Activated naive CD4-positive, alpha-beta T cell treated with anti-CD3 and anti-CD28 coated beads, Interleukin-2, amount 50 U/mL, for 72 hours (primary cell): ENCODE measurements at regions not wholly inside any gene's neighbourhood (a gene's known extent, or its start where the extent isn't known, plus 50 kb on each side); places are given as distances from the start of the nearest gene placed in this dataset.
A peak's percentile ranks its signal among the peaks of the same experiment; 100 is the strongest.
"Not testable (repeated sequence)": the region's sequence is repeated elsewhere in the genome, so short reads cannot be mapped to it uniquely, and the experiment has no call there.

ENCODE experiments used
- ATAC-seq, 2 donors: fragments of 150-1000 bp; cut with Tn5 transposase; 2 replicates each; pipeline ENCODE4 v1.10.0; 2021; ENCODE audit warnings: mild to moderate bottlenecking in 2 of 2, moderate library complexity in 2 of 2
- DNase-seq, 2 donors: peaks; one replicate each; pipeline ENCODE4 v3.0.0; 2021 to 2022; ENCODE audit warnings: low spot score in 2 of 2
- H3K27ac Mint-ChIP-seq, 2 donors: one replicate each; pipeline ENCODE4 v1.8.0; 2022; ENCODE audit warnings: mild to moderate bottlenecking in 2 of 2, mixed read lengths in 2 of 2
- H3K36me3 Mint-ChIP-seq, 2 donors: one replicate each; pipeline ENCODE4 v1.8.0; 2022; ENCODE audit warnings: mixed read lengths in 2 of 2
- H3K9me3 Mint-ChIP-seq, 2 donors: one replicate each; pipeline ENCODE4 v1.8.0; 2022; ENCODE audit warnings: mixed read lengths in 2 of 2

DNA sequence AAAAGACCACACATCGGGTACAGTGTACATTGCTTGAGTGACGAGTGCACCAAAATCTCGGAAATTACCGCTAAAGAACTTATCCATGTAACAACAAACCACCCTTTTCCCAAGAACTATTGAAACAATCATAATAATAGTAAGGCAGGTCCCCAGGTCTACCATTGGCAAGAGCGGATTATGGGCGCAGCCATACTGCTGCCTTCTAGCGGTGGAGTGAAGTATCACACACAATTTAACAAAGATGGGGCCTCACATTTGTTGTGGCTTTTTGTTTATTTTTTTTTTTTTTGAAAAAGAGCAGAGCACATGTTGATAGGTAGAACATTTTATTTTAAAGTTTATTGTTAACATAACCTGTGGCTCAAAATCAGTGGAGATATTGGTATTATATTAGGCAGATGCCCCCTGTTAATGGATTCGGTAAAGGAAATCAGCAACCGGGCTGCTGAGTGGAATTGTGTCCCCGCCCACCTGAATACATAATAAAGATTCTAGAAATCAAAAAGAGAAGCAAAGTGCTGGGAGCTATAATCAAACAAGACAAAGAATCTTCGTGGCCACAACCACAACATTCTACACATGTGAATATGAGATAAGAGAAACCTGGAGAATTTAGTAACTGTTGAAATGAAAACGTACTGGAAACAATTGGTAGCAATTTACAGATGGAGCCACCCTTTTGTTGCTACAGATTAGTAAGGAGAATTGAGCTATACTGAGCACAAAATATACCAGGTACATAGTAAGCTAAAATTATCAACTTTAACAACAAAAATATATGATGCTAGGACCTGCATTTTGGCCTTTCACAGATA, 94.2 kb upstream of the EXOC2 start:
- peak overlapping the region in 1 of 2 donors; percentile 8 for H3K27ac Mint-ChIP-seq
- peak in 1 of 2 donors; percentile 54 for ATAC-seq

DNA sequence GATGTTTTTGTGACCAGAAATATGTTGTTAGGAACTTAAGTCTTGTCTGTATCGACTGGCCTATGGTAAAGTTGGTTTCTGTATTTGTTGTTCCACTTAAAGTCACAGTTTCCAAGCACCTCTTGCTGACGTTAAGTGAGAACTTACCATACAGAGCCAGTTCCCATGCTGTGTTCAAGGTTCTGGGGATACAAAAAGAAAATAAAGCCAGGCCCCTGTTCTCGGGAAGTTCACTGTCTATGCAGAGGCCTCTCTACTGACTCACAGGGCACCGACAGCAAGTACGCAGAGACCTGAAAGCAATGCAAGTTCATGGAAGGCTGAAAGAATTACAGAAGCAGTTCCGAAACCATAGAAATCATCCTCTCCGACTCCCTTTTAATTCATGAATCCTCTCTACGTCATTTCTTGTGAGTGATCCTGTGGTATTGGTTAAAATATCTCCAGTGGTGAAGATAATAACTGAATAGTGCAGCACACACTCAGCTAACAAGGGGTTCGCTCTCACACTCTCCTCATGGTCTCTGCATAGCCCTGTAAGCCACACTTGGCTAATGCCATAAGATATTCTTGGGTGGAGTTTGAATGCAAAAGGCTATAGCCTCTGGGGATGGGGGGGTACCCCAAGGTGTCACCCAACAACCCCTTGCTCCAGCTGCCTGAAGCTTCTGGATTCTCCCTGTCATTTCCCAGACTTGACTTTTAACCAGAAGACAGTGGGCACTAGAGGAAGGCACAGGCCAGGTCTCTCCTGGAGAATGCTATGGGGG, 91.2 kb upstream of the EXOC2 start:
- no peak for DNase-seq
- no peak for ATAC-seq
- Mint-ChIP-seq H3K27ac (no peak overlapping the region), H3K9me3 (no peaks in the 10 kb centered on the region), H3K36me3 (no peaks in the 10 kb centered on the region)

More for the DNA sequence above, 94.2 kb upstream of the EXOC2 start:
- peaks cover 7 to 10% of the 10 kb centered on the region in 2 donors for H3K36me3 Mint-ChIP-seq
- peaks cover 0 to 11% of the 10 kb centered on the region in 2 donors for H3K9me3 Mint-ChIP-seq
- DNase-seq = peak in 1 of 2 donors; percentile 16

DNA sequence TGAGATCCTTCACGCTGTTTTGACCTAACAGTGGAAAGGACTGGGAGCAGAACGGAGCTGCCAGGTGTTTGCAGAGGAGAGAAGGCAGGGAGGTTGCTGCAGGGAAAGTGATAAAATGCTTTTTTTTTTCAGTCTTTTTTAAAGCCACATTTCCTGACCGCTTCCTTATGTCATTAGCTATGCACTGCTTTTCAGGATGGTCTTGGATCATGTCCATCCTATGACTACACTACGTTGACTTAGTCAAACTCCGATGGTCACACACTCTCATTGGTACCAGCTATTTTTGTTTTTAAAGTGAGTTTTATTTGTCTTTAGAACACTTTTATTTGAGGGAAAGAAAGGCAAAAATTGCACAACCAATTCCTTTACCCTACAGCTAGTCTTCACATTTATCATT, 89.2 kb upstream of the EXOC2 start:
- H3K9me3 Mint-ChIP-seq = no peaks in the 10 kb centered on the region
- ATAC-seq (no peak), DNase-seq (no peak)
- H3K27ac Mint-ChIP-seq = peak overlapping the region in 1 of 2 donors; percentile 38
- H3K36me3 Mint-ChIP-seq = no peaks in the 10 kb centered on the region

DNA sequence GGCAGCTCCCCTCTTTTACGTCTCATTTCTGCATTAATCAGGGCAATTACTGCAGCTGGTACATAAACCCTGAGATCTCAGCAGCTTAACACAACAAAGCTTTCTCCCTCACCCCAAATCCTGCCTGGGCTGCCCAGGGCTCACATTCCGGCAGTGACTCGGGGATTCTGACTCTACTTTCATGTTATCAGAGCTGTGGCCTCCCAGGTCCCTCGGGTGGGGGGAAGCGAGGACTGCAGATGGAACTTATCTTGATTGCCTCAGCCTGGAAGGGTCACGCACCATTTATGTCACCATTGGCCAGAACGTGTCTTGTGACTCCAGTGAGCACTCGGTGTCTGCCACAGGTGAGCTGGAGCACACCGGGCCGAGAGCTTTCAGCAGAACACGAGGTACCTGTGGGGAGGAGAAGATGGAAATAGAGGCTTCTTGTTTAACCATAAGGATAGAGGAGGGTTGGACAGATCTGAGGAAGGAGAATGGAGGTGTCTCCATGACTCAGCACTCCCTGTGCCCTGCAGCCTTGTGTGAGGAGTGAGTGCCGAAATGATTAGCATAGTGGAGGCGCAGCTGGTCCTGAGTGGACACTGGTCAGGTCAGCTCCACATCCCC, 88.5 kb upstream of the EXOC2 start:
- ATAC-seq (no peak), DNase-seq (no peak)
- no peaks in the 10 kb centered on the region for H3K36me3 Mint-ChIP-seq
- no peaks in the 10 kb centered on the region for H3K9me3 Mint-ChIP-seq
- H3K27ac Mint-ChIP-seq = no peak overlapping the region

DNA sequence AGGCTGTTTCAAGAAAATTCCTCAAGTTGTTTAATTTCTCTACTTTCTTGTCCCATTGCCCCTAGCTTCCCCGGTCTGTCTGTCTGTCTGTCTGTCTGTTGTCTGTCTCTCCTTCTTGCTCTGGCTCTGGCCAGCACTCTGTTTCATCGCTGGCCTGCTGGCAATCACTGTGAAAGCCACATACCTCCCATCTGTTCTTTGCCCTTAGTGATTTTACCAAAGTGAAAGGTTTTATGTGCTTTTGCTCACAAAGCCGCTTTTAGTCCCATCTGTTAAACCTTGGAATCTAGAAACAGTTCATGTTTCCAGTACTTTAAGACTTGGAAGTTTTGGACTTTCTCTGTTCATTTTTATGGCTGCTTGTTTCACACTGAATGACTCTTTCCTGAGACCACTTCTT, 87.8 kb upstream of the EXOC2 start:
- DNase-seq (no peak), ATAC-seq (no peak)
- Mint-ChIP-seq H3K9me3 (no peaks in the 10 kb centered on the region), H3K36me3 (no peaks in the 10 kb centered on the region), H3K27ac (no peak overlapping the region)

DNA sequence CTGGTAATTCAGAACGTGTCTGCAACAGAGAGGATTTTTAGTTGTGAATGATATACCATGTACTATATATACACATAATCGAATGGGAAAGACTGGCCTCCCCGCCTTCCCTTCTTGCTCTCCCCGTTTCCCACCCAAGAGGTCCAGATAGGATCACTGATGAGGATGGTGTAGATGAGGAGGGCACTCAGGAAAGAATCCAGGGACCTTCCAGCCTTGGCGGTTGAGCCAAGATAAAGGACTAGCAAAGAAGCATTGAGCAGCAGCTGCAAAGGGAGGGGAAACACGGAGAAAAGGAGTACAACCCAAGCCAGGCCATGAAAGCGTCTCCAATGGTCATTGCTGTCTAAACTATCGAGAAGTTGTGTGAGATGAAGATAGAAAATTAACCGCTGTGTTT, 84.0 kb upstream of the EXOC2 start:
- H3K9me3 Mint-ChIP-seq = no peaks in the 10 kb centered on the region
- no peaks in the 10 kb centered on the region for H3K36me3 Mint-ChIP-seq

DNA sequence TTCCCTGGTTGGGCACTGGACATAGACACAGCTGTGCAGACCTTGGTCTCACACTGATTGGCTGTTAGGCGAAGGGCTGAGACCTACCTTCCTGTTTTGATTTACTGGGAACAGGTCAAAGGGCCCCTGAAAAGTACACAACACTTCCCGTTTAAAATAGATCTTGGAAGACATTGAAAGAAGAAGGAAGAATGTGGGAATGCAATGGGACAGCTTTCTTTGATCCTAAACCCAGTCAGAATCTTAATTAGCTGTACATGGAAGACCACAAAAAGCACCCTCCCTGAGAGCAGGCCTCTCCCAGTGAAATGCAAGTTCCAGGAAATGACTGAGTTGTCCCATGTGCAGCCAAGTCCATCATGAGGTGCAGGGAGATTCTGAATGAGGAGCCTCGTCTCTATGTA, 83.6 kb upstream of the EXOC2 start:
- no peaks in the 10 kb centered on the region for H3K36me3 Mint-ChIP-seq

More for the DNA sequence above, 84.0 kb upstream of the EXOC2 start:
- ATAC-seq = no peak
- no peak for DNase-seq
- H3K27ac Mint-ChIP-seq = no peak overlapping the region

DNA sequence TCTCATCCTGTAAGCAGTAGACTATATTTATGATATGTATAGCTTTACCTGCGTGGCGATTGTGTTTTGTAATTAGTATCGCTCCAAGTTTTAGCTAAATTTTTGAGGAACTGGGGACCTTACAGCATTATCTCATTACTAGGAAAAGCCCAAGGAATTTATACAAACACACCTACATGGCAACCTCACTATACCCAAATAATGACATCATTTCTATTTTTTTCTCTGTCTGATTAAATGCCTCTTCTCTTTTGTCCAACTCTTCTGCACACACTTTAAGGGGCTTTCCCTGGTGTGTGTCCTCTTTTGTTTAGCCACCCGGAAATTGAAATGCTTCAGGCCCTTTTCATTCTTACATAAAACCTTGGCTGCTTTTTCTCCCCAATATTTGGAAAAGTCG, 82.9 kb upstream of the EXOC2 start:
- DNase-seq (no peak), ATAC-seq (no peak)
- Mint-ChIP-seq H3K9me3 (no peaks in the 10 kb centered on the region), H3K36me3 (no peaks in the 10 kb centered on the region), H3K27ac (peak overlapping the region in 1 of 2 donors; percentile 20)

More for the DNA sequence above, 83.6 kb upstream of the EXOC2 start:
- no peak overlapping the region for H3K27ac Mint-ChIP-seq
- H3K9me3 Mint-ChIP-seq = no peaks in the 10 kb centered on the region
- no peak for DNase-seq
- ATAC-seq = no peak

DNA sequence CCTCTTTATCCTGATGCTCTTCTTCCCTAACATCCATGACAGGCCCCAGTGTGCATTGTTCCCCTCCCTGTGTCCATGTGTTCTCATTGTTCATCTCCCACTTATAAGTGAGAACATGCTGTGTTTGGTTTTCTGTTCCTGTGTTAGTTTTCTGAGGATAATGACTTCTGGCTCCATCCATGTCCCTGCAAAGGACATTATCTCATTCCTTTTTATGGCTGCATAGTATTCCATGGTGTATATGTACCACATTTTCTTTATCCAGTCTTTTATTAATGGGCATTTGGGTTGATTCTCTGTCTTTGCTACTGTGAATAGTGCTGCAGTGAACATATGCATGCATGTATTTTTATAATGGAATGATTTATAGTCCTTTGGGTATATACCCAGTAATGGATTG, 78.7 kb upstream of the EXOC2 start:
- not testable (repeated sequence) for DNase-seq, H3K27ac Mint-ChIP-seq, H3K9me3 Mint-ChIP-seq, H3K36me3 Mint-ChIP-seq, ATAC-seq

DNA sequence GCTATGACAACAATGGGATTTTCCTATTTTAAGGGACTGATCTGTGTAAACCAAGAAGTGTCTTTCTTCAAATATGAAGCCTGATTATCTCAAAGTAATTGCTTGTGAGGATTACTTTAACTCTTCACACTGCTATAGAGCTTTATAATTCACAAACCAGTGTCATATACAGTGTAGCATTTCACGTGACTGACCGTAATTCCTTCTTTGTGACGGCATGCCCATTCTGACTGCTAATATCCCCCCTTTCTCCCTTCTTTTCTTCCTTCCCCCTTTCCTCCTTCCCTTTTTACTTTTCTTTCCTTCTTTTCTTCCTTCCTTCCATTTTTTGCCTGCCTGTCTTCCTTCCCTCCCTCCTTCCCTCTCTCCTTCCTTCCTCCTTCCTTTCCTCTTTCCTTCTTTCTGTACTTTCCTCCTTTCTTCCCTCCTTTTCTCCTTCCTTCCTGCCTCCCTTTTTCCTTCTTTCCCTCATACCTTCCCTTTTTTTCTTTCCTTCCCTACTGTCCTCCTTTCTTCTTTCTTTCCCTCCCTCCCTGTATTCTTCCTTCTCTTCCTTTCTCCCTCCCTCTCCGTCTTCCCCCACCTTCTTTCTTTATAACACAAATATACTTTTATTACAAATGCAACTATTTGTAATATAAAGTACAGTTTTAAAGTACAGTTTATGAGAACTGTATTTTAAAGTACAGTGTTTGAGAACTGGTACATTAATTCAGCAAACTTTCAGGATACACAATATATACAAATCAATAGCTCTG, 75.0 kb upstream of the EXOC2 start:
- Mint-ChIP-seq H3K36me3 (no peaks in the 10 kb centered on the region), H3K9me3 (no peaks in the 10 kb centered on the region), H3K27ac (no peak overlapping the region)
- DNase-seq = no peak
- ATAC-seq = no peak

DNA sequence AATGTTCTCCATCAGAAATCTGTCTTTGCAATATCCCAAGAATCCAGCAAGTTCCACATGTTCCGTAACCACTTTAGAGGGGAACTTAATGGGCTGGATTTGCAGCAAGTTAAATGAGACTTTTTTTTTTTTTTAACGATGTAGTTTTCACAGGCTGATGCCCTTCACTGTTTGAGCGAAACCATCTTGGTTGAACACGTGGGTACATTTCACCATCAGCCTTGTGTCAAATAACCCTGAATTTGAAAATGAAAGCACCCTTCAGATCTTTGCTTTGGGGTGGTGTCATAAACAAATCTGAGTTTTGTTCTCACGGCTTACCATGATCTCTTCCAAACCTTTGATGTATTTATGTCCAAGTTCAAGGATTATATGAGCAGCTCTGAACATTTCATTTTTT, 73.7 kb upstream of the EXOC2 start:
- Mint-ChIP-seq H3K9me3 (no peaks in the 10 kb centered on the region), H3K27ac (no peak overlapping the region), H3K36me3 (no peaks in the 10 kb centered on the region)
- no peak for ATAC-seq
- no peak for DNase-seq

DNA sequence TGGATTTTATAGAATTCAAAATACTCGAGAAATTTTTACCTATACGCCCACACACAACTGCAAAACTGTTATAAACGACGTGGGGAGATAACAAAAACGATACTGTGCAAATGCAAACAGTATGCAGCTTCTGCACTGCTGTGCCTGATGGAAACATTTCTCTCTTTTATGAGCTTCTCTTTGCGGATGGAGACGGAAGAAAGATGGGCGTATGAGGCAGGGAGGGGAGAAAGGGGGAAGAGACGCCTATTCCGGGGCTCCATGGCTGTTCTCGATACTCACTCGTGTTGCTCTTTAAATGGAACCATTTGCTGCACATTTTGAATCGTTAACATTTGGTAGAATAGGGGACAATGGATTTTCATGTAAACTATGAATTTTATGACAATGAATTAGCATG, 69.1 kb upstream of the EXOC2 start:
- no peak for ATAC-seq
- no peak for DNase-seq
- Mint-ChIP-seq H3K27ac (no peak overlapping the region), H3K9me3 (no peaks in the 10 kb centered on the region), H3K36me3 (no peaks in the 10 kb centered on the region)

DNA sequence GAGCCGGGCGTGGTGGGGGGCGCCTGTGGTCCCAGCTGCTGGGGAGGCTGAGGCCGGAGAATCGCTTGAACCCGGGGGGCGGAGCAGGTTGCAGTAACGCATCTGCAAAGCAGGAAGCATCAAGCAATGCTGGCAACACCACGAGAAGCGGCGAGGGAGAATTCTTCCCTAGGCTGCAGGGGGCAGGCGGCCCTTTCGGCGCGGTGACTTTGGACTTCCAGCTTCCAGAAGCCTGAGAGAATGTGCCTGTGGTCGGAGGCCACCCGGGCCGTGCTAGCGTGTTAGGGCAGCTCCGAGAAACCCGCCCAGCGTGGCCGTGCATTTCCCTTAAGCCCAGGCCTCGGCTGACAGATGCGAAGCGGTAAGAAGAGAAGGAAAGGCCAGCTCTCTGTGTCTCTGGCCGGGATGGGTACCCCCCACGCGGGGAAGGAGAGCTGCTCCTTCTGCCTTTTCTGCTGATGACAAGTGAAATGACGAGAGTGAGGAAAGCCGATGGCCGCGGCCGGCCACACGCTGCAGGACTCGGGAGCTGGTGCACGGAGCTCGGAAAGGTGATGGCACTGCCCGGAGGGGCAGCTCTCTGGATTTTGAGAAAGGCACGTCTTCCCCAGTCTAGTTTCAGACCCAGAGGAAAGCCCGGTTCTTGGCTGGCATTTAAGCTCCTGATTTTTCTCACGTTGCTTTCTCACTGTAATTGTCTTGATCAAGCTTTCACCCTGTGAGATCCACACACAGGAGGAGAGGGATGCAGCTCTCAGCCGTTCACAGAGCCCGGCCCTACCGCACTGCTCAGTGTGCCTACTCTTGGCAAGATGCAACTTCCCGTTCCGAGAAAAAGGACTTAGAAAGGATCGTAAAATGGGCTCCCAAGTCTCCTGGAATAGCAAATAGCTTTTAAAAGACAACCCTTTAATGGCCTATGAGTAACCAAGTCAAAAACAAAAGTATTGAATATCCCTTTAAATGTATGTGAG, 68.3 kb upstream of the EXOC2 start:
- no peak overlapping the region for H3K27ac Mint-ChIP-seq
- DNase-seq (no peak), ATAC-seq (no peak)
- no peaks in the 10 kb centered on the region for H3K36me3 Mint-ChIP-seq
- H3K9me3 Mint-ChIP-seq = no peaks in the 10 kb centered on the region

DNA sequence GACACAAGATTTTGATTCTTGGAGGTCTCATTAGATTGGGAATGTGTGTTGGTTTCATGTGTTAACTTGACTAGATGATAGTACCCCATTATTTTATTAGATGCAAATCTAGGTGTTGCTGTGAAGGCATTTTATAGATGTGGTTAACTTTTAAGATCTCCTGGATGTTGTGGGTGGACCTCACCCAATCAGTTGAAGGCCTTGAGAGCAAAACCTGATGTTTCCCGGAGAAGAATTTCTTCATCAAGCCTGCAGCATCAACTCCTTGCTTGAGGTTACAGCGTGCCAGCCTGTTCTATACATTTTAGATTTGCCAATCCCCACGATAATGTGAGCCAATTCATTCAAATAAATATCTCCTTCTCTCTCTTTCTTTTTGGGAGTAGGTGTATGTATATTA, 66.8 kb upstream of the EXOC2 start:
- no peak overlapping the region for H3K27ac Mint-ChIP-seq
- no peaks in the 10 kb centered on the region for H3K36me3 Mint-ChIP-seq
- H3K9me3 Mint-ChIP-seq = no peaks in the 10 kb centered on the region
- no peak for ATAC-seq
- no peak for DNase-seq

DNA sequence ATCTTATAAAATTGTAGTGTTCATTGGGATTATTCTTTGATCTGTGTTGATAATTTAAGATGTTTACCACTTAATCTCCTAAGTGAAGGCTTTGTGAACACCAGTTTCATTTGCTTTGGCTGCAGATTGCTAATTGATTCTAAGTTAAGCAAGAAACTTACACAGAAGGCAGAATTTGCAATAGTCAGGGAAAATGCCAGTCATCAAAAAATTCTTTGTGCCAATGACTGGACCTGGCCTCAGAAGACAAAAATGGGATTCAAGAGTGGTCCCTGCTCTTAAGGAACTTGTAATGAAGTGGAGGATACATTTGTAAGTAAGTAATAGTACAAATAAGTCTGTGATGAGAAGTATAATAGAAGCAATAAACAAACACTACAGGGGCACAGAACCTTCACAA, 63.3 kb upstream of the EXOC2 start:
- H3K27ac Mint-ChIP-seq = no peak overlapping the region
- no peaks in the 10 kb centered on the region for H3K9me3 Mint-ChIP-seq
- ATAC-seq = no peak
- no peaks in the 10 kb centered on the region for H3K36me3 Mint-ChIP-seq
- no peak for DNase-seq

DNA sequence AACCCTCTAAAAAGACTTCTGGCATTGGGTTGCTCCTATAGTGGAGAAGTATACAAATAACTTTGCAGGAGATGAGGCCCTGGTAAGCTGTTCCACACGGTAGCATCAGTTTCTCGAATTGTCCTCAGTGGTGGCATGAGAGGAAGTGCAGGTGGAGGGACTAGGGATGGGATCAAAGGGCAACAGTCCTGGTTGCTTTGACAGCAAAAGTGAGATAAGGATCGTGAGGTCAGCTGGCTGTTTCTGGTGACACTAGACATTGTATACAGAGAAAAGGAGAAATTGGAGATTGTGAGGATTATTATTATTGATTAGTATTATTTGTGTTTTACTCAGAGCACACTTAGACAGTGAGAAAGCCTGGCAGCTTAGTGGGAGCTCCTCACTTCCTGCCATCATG, 61.3 kb upstream of the EXOC2 start:
- H3K36me3 Mint-ChIP-seq = no peaks in the 10 kb centered on the region
- no peaks in the 10 kb centered on the region for H3K9me3 Mint-ChIP-seq
- peak overlapping the region in 1 of 2 donors; percentile 12 for H3K27ac Mint-ChIP-seq
- no peak for DNase-seq
- ATAC-seq = no peak
